Neural crest cell (in vitro differentiated cells): ENCODE measurements at regions not wholly inside any gene's neighbourhood (a gene's known extent, or its start where the extent isn't known, plus 50 kb on each side); places are given as distances from the start of the nearest gene placed in this dataset.

Experiments used
- DNase-seq: peaks from one replicate; pipeline ENCODE4 v3.0.0; 2021; ENCODE audit warnings: low read depth, mixed read lengths, low spot score
- H3K27ac Mint-ChIP-seq: one replicate; pipeline ENCODE4 v1.8.0; 2021; ENCODE audit warnings: mild to moderate bottlenecking, mixed read lengths; ENCODE audit not compliant: unreplicated experiment
- H3K27me3 Mint-ChIP-seq: 2 replicates; pipeline ENCODE4 v1.8.0; 2021; ENCODE audit warnings: low read depth, mild to moderate bottlenecking, mixed read lengths
- H3K36me3 Mint-ChIP-seq: 2 replicates; pipeline ENCODE4 v1.8.0; 2021; ENCODE audit warnings: low read depth, mild to moderate bottlenecking, mixed read lengths
- H3K4me1 Mint-ChIP-seq: 2 replicates; pipeline ENCODE4 v1.8.0; 2021; ENCODE audit warnings: mixed read lengths
- H3K4me3 Mint-ChIP-seq: one replicate; pipeline ENCODE4 v1.8.0; 2021; ENCODE audit warnings: mild to moderate bottlenecking, mixed read lengths
- H3K9me3 Mint-ChIP-seq: 2 replicates; pipeline ENCODE4 v1.8.0; 2021; ENCODE audit warnings: mixed read lengths
- TF ChIP-seq, protein P1 (sequence below): fragments of 200-600 bp; sonication (generic); conservative IDR thresholded peaks from 2 replicates; pipeline ENCODE4 v1.5.0; 2021; ENCODE audit warnings: antibody characterized with exemption, mild to moderate bottlenecking

DNA sequence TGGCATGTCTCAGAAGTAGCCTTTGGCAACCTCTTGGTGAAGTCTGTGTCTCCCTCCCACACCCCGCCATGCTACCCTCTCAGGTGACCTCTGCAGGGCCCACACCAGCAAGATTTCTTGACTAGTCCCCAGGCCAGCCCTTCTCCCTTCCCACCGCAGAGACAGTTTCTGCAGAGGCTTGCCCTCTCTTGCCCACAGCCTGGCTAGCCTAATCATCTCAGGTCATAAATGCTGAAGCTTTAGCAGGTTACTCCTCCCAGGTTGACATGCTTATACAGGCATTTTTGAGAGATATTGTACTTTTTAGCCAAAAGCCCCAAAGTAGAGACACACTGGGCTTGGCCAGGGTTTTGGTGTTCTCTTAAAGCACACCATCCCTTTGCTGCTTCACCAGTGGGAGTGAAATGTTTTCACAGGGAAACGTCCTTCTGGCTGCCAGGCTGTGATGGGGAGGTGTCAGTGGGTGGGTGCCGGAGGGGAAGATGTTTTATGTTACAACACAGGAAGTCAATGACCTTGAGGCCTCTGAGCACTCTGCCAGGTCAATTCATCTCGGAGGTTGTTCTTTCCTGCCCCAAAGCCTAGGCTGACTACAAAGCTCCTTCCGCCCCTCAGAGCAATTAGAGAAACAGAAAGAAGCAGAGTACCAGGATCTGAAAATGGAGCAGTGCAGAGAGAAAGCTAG lies 58.5 kb downstream of the STYXL2 start:
- no peak overlapping the region for H3K4me3 Mint-ChIP-seq
- no peak for DNase-seq
- peaks cover 4% of the 10 kb centered on the region for H3K36me3 Mint-ChIP-seq
- peaks cover 42% of the 10 kb centered on the region for H3K4me1 Mint-ChIP-seq
- TF ChIP-seq, protein P1, sequence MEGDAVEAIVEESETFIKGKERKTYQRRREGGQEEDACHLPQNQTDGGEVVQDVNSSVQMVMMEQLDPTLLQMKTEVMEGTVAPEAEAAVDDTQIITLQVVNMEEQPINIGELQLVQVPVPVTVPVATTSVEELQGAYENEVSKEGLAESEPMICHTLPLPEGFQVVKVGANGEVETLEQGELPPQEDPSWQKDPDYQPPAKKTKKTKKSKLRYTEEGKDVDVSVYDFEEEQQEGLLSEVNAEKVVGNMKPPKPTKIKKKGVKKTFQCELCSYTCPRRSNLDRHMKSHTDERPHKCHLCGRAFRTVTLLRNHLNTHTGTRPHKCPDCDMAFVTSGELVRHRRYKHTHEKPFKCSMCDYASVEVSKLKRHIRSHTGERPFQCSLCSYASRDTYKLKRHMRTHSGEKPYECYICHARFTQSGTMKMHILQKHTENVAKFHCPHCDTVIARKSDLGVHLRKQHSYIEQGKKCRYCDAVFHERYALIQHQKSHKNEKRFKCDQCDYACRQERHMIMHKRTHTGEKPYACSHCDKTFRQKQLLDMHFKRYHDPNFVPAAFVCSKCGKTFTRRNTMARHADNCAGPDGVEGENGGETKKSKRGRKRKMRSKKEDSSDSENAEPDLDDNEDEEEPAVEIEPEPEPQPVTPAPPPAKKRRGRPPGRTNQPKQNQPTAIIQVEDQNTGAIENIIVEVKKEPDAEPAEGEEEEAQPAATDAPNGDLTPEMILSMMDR = no peak
- H3K27me3 Mint-ChIP-seq = no peaks in the 10 kb centered on the region
- peak overlapping the region; percentile 85 for H3K27ac Mint-ChIP-seq
- no peaks in the 10 kb centered on the region for H3K9me3 Mint-ChIP-seq

DNA sequence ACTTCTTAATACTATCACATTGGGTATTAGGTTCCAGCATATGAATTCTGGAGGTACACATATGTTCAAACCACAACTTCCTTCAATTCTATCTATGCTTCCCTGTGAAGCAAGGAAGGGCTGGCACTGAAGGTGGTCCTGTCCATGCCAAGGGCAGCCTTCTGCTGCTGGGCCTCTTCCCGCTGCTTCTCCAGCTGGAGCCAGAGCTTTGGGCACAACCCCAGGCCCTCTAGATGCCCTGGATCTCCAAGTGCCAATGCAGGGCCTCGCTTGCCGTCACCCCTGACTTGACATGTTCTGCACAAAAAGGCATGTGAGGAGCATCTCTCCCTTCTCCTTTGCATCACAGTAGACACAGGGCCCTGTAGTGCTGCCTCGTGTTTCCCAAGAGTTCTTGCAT lies 62.6 kb downstream of the STYXL2 start:
- Mint-ChIP-seq H3K4me3 (no peak overlapping the region), H3K27ac (no peak overlapping the region), H3K36me3 (no peaks in the 10 kb centered on the region), H3K9me3 (no peaks in the 10 kb centered on the region), H3K4me1 (peaks cover 17% of the 10 kb centered on the region), H3K27me3 (no peaks in the 10 kb centered on the region)
- DNase-seq = no peak
- TF ChIP-seq, protein P1 = no peak

DNA sequence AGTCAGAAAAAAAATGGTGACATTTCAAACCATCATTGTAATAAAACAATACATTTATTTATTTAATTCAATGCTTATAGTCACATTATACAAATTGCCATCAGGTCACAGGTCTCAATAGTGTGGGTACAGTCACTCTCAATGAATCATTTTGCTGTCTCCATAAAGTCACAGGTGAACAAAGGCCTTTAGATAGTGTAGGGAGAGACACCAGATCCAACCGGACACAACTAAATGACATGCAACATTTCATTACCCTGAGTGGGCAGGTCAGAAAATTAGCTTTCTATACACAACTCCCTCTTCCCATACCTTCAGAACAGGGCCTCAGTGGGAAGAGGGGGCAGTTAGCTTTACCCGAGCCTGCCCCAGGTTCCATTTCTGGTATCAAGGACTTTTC lies 63.2 kb downstream of the STYXL2 start:
- Mint-ChIP-seq H3K4me3 (no peak overlapping the region), H3K4me1 (peaks cover 11% of the 10 kb centered on the region), H3K27me3 (no peaks in the 10 kb centered on the region), H3K36me3 (no peaks in the 10 kb centered on the region), H3K27ac (no peak overlapping the region), H3K9me3 (no peaks in the 10 kb centered on the region)
- TF ChIP-seq, protein P1 = no peak
- DNase-seq = no peak

DNA sequence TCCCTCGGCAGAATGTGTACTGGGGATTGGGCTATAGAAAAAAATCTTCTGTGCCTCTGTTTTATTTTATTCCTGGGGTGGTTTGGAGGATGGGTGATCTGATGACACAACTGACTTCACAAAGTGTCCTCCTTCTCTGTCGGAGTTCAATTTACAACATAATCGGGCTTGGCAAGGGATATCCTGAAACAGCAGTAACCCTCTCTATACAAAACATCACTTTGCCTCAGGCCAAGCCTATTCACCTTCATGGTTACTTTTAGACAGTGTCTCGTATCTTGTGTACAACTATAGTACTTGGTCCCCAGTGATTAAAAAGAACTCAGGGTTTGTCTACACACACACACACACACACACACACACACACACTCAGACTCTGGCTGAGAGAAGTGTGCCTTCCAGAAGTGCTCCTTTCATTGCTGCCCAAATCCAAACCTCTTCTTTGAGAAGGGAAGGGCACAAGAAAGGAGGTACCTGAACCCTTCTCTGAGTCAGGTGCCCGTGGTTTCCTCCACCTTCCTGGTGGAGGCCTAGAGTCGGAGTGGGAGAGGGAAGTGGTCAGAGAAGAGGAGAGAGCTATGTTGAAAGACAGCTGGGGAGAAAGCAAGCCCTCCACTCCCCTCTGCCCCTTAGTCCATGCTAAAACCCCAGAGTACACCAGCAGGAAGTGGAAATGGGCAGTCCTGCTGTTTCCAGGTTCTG lies 62.4 kb upstream of the POU2F1 start:
- no peak overlapping the region for H3K27ac Mint-ChIP-seq
- TF ChIP-seq, protein P1 = no peak

DNA sequence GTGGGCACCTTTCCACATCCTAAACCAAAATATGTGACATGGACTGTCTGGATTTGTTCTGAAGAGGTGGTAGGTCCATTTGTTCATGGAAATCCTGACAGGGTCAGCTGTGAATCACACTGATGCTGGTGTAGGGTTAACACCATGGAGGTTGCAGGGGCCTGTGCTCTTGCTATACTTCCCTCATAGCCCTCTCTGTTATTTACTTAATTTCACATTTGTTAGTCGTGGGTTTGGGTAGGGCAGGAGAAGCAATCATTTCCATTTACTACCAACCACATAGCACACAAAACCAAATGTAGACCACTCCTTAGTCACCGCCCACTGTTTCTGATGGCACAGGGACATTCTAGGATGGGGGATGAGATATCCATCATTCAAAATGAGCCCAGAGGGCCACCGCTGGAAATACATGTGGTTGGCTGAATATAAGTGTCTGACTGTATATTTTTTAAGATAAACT lies 61.8 kb upstream of the POU2F1 start:
- DNase-seq = no peak
- no peaks in the 10 kb centered on the region for H3K36me3 Mint-ChIP-seq
- H3K27ac Mint-ChIP-seq = no peak overlapping the region
- no peaks in the 10 kb centered on the region for H3K9me3 Mint-ChIP-seq
- H3K27me3 Mint-ChIP-seq = no peaks in the 10 kb centered on the region
- no peak overlapping the region for H3K4me3 Mint-ChIP-seq
- TF ChIP-seq, protein P1 = no peak
- peaks cover 15% of the 10 kb centered on the region for H3K4me1 Mint-ChIP-seq

More for the DNA sequence above, 62.4 kb upstream of the POU2F1 start:
- H3K36me3 Mint-ChIP-seq = no peaks in the 10 kb centered on the region
- no peaks in the 10 kb centered on the region for H3K9me3 Mint-ChIP-seq
- peaks cover 13% of the 10 kb centered on the region for H3K4me1 Mint-ChIP-seq
- DNase-seq = no peak
- H3K4me3 Mint-ChIP-seq = no peak overlapping the region
- no peaks in the 10 kb centered on the region for H3K27me3 Mint-ChIP-seq
